Stimulated activated naive CD8-positive, alpha-beta T cell treated with anti-CD3 and anti-CD28 coated beads, Interleukin-15, amount 100 ng/mL, for 72 hours (primary cell): ENCODE measurements at regions not wholly inside any gene's neighbourhood (a gene's known extent, or its start where the extent isn't known, plus 50 kb on each side); places are given as distances from the start of the nearest gene placed in this dataset.

Experiments
- ATAC-seq: fragments of 150-1000 bp; cut with Tn5 transposase; 2 replicates; pipeline ENCODE4 v1.10.0; 2021; ENCODE audit warnings: mild to moderate bottlenecking, moderate library complexity
- DNase-seq, 2 donors: peaks; one replicate each; pipeline ENCODE4 v3.0.0; 2021 to 2022
- H3K27ac Mint-ChIP-seq, 2 donors: one replicate each; pipeline ENCODE4 v1.8.0; 2022; ENCODE audit warnings: mild to moderate bottlenecking in 2 of 2, mixed read lengths in 2 of 2, moderate library complexity in 2 of 2
- H3K27me3 Mint-ChIP-seq: one replicate; pipeline ENCODE4 v1.8.0; 2022; ENCODE audit warnings: mixed read lengths
- H3K4me1 Mint-ChIP-seq: one replicate; pipeline ENCODE4 v1.8.0; 2022; ENCODE audit warnings: mild to moderate bottlenecking, mixed read lengths
- H3K4me3 Mint-ChIP-seq, 2 donors: one replicate each; pipeline ENCODE4 v1.8.0; 2022; ENCODE audit warnings: mild to moderate bottlenecking in 2 of 2, mixed read lengths in 2 of 2, moderate library complexity in 1 of 2
- H3K9me3 Mint-ChIP-seq, 2 donors: one replicate each; pipeline ENCODE4 v1.8.0; 2022; ENCODE audit warnings: mixed read lengths in 2 of 2

DNA sequence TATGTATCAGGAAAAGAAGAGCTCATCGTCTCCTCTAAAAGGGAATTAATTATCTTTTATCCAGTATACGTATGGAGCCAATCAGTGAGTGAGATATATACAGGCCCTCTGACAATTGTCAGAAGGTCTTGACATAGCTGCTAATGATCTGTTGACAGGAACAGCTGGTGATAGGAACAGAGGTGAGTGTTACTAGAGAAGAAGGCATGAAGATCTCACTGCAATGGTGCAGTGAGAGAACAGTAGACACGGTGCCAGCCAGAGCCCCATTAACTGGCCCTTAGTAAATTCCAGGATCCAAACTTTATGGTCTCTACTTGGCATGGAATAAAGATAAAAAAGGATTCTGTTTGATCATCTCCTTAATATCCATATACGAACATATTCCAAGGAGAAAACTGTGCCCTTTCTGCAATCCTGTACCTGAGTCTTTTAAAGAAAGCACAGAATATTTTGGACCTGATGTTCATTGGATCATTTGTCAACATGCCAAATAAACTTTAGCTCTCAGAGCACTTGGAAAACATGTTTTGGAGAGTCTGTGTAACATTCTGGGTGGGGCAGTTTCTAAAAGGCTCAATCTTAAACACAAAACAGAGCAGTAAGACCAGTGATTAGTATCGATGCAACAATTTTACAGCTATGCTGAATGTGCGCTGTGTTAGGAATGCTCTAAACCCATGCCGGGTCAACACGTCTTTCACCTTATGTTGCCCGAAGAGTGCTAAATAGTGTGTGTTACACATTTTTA is 135.8 kb upstream of the CITED2 start:
- Mint-ChIP-seq H3K4me1 (no peaks in the 10 kb centered on the region), H3K4me3 (no peak overlapping the region), H3K9me3 (no peaks in the 10 kb centered on the region), H3K27ac (no peak overlapping the region), H3K27me3 (peaks cover 8% of the 10 kb centered on the region)
- DNase-seq (no peak), ATAC-seq (no peak)

DNA sequence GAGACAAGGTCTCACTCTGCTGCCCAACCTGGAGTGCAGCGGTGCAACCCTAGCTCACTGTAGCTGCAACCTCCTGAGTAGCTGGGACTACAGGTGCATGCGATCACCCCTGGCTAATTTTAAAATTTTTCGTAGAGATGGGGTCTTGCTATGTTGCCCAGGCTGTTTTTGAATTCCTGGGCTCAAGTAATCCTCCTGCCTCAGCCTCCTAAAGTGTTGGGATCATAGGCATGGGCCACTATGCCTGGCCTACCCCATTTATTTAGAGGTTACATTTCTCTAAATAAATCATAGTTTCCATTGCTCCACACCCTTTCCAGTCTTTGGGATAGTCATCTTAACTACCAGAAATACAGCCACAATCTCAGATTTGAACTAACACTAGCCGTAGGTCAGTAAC is 134.7 kb upstream of the CITED2 start:
- no peaks in the 10 kb centered on the region for H3K9me3 Mint-ChIP-seq

DNA sequence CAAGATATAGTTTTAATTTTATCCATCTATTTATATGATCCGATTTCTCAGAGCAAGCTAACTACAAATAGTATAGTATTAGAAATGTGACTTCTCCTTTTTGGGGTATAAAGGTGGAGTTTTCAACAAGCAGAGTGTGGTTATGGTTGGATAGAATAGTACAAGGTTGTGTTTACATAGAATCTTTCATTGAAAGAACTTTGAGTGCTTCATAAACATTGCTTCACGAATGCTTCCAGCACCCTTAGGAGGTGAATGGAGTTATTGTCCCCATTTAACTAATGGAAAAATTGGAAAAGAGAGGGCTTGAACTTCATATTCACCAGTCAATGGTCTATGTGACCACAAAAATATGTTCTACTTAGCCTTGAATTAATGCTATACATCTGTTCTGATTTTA is 134.1 kb upstream of the CITED2 start:
- DNase-seq (no peak), ATAC-seq (no peak)
- H3K9me3 Mint-ChIP-seq: no peaks in the 10 kb centered on the region
- H3K4me1 Mint-ChIP-seq: no peaks in the 10 kb centered on the region
- peaks cover 8% of the 10 kb centered on the region for H3K27me3 Mint-ChIP-seq
- H3K4me3 Mint-ChIP-seq: no peak overlapping the region
- H3K27ac Mint-ChIP-seq: no peak overlapping the region

More for the DNA sequence above, 134.7 kb upstream of the CITED2 start:
- DNase-seq: no peak
- H3K27me3 Mint-ChIP-seq: peaks cover 8% of the 10 kb centered on the region
- ATAC-seq: no peak
- no peak overlapping the region for H3K4me3 Mint-ChIP-seq
- H3K4me1 Mint-ChIP-seq: no peaks in the 10 kb centered on the region
- H3K27ac Mint-ChIP-seq: no peak overlapping the region

DNA sequence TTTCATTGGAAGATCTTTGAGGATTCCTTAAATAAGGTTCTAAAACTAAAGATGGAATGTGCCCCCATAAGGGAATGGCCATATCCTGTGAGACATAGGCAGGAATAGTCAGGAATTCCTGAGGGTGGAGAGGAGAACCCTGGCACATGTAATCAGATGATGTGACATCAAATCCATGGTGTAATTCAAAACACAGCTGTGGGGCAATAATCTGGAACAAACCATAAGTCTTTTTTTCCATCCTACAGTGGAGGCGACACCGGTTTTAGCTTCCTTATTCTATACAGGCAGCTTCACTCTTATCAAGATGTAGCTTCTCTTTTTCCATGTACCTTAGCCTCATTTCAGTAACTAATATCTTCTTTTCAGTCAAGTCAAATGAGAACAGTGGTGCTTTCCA is 133.6 kb upstream of the CITED2 start:
- peaks cover 3% of the 10 kb centered on the region for H3K27me3 Mint-ChIP-seq
- H3K4me3 Mint-ChIP-seq: no peak overlapping the region
- H3K9me3 Mint-ChIP-seq: no peaks in the 10 kb centered on the region
- H3K27ac Mint-ChIP-seq: no peak overlapping the region
- no peak for ATAC-seq
- H3K4me1 Mint-ChIP-seq: no peaks in the 10 kb centered on the region
- no peak for DNase-seq

DNA sequence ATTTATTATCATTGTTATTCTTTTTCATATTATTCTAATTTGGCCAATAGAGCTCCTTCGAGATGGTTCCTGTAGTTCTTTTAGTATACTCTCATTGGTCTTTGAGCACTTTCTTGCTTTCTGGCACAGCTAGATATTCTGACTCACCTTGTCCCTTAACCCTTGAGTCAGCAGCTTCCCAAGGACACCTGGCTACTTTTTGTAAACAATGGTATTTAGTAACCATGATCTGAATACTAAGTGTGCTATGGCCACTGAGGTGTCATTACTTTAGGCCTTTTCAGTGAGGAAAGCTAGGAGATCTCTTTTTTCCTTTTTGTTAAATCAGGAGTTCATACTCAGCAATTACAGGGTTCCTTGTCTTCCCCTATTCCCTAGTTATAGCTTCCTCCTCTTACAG is 126.5 kb upstream of the CITED2 start:
- no peaks in the 10 kb centered on the region for H3K4me1 Mint-ChIP-seq
- no peak overlapping the region for H3K27ac Mint-ChIP-seq
- no peak overlapping the region for H3K4me3 Mint-ChIP-seq
- no peaks in the 10 kb centered on the region for H3K27me3 Mint-ChIP-seq
- DNase-seq (no peak), ATAC-seq (no peak)
- H3K9me3 Mint-ChIP-seq: no peaks in the 10 kb centered on the region

DNA sequence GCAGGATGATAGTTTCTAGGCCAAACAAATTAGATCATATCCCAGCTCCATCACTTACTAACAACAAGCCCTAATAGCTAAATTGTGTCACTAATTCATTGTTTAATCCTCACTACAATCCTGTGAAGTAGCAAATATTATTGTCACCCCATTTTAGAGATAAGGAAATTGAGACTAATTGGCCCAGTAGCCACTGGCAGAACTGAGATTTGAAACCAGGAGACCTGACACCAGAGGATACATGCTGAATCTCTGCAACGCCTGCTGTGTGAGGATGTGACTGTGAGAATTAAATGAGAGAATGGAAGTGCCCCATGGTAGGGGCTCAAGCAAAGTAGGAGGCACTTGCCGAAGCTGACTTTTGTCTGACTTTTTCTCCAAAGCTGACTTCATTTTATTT is 124.3 kb upstream of the CITED2 start:
- H3K9me3 Mint-ChIP-seq: no peaks in the 10 kb centered on the region
- H3K27ac Mint-ChIP-seq: no peak overlapping the region
- H3K4me3 Mint-ChIP-seq: no peak overlapping the region
- ATAC-seq (no peak), DNase-seq (no peak)
- no peaks in the 10 kb centered on the region for H3K27me3 Mint-ChIP-seq
- no peaks in the 10 kb centered on the region for H3K4me1 Mint-ChIP-seq

DNA sequence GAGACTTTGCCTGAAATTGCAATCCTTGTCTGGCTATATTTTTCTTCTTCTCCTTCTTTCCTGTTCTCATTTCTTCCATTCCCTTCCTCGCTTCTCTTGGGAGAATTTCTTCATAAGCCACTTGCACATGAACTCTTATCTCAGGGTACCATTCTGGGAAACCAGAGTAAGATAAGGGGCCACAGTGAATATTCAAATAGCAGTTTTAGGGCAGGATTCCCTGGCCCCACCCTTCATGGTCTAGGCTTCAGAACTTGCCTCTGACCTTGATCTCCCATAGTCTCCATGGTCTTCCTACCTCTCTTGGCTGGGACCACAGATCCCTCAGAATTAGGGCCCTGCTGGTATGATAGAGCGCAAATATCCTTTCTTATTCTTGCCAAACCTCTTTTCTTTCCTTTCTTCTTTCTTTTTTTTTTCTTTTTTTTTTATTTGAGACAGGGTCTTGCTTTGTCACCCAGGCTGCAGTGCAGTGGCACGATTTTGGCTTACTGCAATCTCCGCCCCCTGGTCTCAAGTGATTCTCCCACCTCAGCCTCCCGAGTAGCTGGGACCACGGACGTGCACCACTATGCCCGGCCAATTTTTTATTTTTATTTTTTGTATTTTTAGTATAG is 123.0 kb upstream of the CITED2 start:
- no peak for DNase-seq
- H3K4me1 Mint-ChIP-seq: no peaks in the 10 kb centered on the region
- no peak overlapping the region for H3K4me3 Mint-ChIP-seq
- no peak overlapping the region for H3K27ac Mint-ChIP-seq
- no peak for ATAC-seq
- H3K27me3 Mint-ChIP-seq: no peaks in the 10 kb centered on the region
- no peaks in the 10 kb centered on the region for H3K9me3 Mint-ChIP-seq

DNA sequence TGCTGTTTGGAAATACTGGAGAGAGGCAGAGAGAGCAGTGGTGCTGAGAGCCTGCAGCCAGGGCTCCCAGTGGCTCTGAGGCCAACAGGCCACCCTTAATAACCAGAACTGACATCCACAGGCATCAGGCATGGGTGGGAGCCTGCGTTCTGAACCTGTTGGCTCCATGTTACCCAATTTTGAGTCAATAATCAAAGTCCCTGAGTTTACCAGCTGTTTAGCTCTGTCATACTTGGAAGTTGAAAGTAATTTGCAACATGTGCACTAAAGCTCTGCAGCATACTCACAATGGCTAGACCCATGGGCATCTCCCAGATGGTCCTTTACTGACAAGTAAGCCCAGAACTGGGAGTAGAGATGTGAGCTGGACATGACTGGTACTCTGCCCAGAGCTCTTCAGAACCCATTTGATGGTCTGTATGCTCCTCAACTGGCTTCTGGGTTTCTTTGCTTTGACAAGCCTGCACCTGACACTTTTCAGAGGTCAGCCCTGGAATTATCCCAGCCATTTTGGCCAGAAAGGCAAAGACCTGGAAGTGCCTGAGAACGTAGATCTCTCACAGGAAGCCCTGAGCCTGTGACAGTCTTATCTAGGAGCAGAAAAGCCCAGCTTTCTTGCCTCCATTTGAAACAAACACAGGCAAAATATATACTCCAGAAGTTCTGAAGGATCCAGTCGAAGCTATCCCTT is 122.4 kb upstream of the CITED2 start:
- DNase-seq: no peak
- H3K9me3 Mint-ChIP-seq: no peaks in the 10 kb centered on the region
- H3K27ac Mint-ChIP-seq: no peak overlapping the region
- no peaks in the 10 kb centered on the region for H3K27me3 Mint-ChIP-seq
- ATAC-seq: no peak
- H3K4me1 Mint-ChIP-seq: no peaks in the 10 kb centered on the region
- no peak overlapping the region for H3K4me3 Mint-ChIP-seq

DNA sequence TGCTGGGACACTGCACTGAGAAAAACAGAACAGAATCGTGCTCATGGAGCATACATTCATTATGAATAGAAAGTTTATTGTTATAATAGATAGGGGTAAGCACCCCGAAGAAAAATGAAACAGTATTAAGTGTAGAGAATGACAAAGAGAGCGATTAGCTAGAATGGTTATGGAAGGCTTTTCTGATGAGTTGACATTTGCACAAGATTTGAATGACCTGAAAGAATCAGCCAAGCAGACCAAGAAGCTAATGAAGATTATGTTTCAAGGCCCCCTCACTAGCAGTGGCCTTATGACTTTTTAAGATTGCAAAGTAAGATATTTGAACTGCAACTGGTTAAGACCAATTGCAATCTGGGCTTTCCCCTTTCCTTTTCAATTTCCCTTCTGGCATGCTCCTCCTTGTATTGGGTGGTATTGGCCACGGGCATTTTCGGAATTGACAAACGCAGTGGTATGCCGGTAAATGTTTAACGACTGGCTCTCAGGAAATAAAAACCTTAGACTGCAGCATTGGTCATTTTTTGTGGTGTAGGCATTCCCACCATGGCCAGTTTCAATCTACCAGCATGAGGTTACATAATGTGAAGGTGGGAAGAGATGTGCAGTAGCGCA is 120.0 kb upstream of the CITED2 start:
- Mint-ChIP-seq H3K4me1 (peaks cover 5% of the 10 kb centered on the region), H3K27me3 (no peaks in the 10 kb centered on the region), H3K9me3 (no peaks in the 10 kb centered on the region), H3K4me3 (no peak overlapping the region), H3K27ac (no peak overlapping the region)
- ATAC-seq: no peak
- DNase-seq: no peak

DNA sequence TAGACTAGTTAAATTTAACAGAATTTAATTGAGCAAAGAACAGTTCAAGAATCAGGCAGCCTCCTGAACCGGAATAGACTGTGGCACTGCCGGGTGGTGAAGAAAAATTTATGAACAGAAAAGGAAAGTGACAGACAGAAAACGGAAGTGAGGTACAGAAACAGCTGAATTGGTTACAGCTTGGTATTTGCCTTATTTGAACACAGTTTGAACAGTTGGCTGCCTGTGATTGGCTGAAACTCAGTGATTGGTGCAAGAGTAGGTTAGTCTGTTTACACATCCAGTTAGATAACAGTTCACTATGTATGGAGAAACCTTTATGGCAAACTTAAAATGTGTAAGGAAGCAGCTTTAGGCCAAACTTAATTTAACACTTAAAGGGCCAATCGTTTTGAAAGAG is 116.0 kb upstream of the CITED2 start:
- H3K27ac Mint-ChIP-seq: no peak overlapping the region
- H3K4me1 Mint-ChIP-seq: peaks cover 5% of the 10 kb centered on the region
- no peaks in the 10 kb centered on the region for H3K27me3 Mint-ChIP-seq
- ATAC-seq: peak; percentile 48
- H3K4me3 Mint-ChIP-seq: no peak overlapping the region
- DNase-seq: no peak
- H3K9me3 Mint-ChIP-seq: no peaks in the 10 kb centered on the region

DNA sequence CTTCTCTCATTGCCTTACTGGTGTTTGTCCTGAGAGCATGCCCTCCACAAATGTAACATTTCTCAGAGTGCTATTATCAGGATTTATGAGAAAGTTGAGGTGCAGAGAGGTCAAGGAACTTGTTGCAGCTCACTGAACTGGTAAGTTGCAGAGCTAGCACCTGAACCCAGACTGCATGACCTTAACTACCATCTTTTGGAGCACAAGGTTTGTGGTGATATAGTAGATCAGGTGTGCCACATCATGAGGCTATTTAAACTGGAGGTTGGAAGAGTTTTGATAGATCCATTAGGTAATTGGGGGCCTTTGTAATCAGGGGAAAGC is 112.0 kb upstream of the CITED2 start:
- ATAC-seq: no peak
- Mint-ChIP-seq H3K27ac (no peak overlapping the region), H3K4me3 (no peak overlapping the region), H3K4me1 (peaks cover 5% of the 10 kb centered on the region), H3K27me3 (no peaks in the 10 kb centered on the region), H3K9me3 (no peaks in the 10 kb centered on the region)
- no peak for DNase-seq

DNA sequence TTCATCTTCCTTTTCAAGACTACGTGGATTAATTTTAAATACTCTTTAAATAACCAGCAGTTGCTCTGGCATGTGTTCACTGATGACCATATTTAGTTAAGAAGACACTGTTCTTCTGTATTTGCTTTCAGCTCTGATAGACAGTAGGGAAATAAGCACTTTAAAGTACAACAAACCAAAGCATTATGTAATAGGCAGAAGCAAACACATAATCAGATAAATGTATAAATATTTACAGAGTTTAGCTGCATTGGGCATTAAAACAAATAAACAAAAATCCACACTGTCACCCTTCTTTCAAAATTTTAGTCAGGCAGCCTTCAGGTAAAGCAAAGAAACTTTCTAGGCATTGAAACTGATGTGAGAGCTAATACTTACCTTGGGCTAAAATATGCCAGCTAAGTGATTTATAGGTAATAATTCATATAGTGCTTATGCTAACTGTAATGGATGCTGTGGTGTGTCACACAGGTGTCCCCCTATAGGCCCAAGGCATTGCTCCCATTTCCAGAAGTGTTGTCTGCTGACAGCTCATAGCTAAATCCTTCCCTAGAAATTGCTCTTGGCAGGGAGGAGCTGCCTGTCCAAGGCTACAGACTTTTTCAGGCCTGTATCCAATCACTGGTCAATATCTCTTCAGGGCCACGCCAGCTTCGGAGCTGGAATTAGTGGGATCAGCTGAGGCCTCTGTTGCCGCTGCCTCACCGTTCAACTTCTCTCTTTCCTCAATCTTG is 111.5 kb upstream of the CITED2 start:
- ATAC-seq (no peak), DNase-seq (no peak)
- H3K27ac Mint-ChIP-seq: no peak overlapping the region
- H3K9me3 Mint-ChIP-seq: no peaks in the 10 kb centered on the region
- peaks cover 5% of the 10 kb centered on the region for H3K4me1 Mint-ChIP-seq
- H3K4me3 Mint-ChIP-seq: no peak overlapping the region
- H3K27me3 Mint-ChIP-seq: no peaks in the 10 kb centered on the region

DNA sequence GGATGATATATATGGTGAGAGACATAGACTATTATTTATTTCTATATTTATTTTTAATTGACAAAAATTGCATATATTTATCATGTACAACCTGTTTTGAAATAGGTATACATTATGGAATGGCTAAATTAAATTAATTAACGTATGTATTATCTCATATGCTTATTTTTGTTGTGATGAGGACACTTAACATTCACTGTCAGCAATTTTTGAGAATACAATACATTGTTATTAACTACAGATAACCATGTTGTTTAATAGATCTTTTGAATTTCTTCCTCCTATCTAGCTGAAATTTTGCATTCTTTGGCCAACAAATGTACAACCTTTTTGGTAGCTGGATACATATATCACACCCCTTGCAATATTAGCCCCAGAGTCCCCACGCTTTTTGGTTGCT is 110.7 kb upstream of the CITED2 start:
- H3K27ac Mint-ChIP-seq: no peak overlapping the region
- ATAC-seq (no peak), DNase-seq (no peak)
- H3K4me1 Mint-ChIP-seq: peaks cover under 1% of the 10 kb centered on the region
- H3K4me3 Mint-ChIP-seq: no peak overlapping the region
- no peaks in the 10 kb centered on the region for H3K9me3 Mint-ChIP-seq
- peaks cover 4% of the 10 kb centered on the region for H3K27me3 Mint-ChIP-seq

DNA sequence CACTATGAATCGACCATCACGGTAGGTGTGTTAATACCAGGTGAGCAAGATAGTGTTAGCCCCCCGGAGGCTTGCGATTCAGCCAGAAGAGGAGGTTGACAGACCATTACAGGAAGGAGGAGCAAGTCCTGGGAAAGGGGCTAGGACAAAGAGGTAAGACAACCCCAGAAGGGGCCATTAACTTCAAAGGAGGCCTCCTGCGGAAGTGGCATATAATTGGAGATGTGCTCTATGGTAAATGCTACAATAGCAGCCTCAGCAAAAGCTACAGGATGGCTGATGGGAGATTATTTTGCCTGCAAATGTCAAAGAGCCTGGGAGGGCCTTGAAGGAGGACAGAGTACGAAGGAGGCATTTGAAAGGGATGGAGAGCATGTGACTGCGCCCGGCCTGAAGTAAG is 108.6 kb upstream of the CITED2 start:
- Mint-ChIP-seq H3K4me3 (no peak overlapping the region), H3K9me3 (no peaks in the 10 kb centered on the region), H3K27me3 (peaks cover 17% of the 10 kb centered on the region), H3K4me1 (no peaks in the 10 kb centered on the region), H3K27ac (no peak overlapping the region)
- ATAC-seq (no peak), DNase-seq (no peak)

DNA sequence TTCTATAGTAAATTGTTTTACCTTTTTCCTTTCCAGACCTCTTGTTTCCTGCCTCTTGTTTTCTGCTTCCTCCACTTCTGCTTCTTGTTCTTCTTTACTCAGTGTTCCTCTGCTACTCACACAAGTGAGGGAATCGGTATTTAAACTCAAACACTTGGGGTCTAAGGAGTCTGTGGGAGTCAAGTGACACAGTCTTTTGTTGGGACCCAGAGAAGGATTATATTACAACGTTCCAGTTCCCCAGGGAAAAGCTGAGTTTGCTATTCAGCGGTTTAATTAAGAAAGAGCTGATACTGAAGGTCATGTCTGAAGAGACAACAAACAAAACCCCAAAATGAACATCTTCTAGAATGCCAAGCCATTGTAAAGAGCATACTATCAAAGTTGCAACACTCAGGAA is 107.8 kb upstream of the CITED2 start:
- no peaks in the 10 kb centered on the region for H3K9me3 Mint-ChIP-seq
- no peak overlapping the region for H3K27ac Mint-ChIP-seq
- ATAC-seq: no peak
- no peaks in the 10 kb centered on the region for H3K4me1 Mint-ChIP-seq
- no peak overlapping the region for H3K4me3 Mint-ChIP-seq
- peaks cover 17% of the 10 kb centered on the region for H3K27me3 Mint-ChIP-seq
- DNase-seq: no peak
